Posterior vena cava (tissue), 2 donors: ENCODE measurements at regions not wholly inside any gene's neighbourhood (a gene's known extent, or its start where the extent isn't known, plus 50 kb on each side); places are given as distances from the start of the nearest gene placed in this dataset.
"Not testable (repeated sequence)": the region's sequence is repeated elsewhere in the genome, so short reads cannot be mapped to it uniquely, and the experiment has no call there.

Experiments
- DNase-seq: peaks from one replicate; pipeline ENCODE4 v3.0.0-alpha.2; 2020; ENCODE audit warnings: low spot score
- intact Hi-C, 2 donors: fragments of 100-400 bp; cut with DNase I; formaldehyde crosslinking; loops; one replicate each; pipeline versions ENCODE4 v1.14.1 to v1.14.2; 2022 to 2023
- donor health status: DM: yes; HTN: yes; CAD: no.
- donor health status: DM: yes; HTN: yes; CAD: no.

GRCh38 chr18:40159141-40160017 lies 1795.7 kb upstream of the PIK3C3 start:
- intact Hi-C loops, result no loop called here
- DNase-seq, result no peak

GRCh38 chr18:40157120-40157519 lies 1797.9 kb upstream of the PIK3C3 start:
- intact Hi-C loops, result no loop called here
- DNase-seq, result no peak

GRCh38 chr18:40152859-40153258 lies 1802.2 kb upstream of the PIK3C3 start:
- intact Hi-C loops, result no loop called here
- no peak for DNase-seq

GRCh38 chr18:40148960-40149359 lies 1806.1 kb upstream of the PIK3C3 start:
- no peak for DNase-seq
- intact Hi-C loops, result no loop called here

- DNase-seq, result no peak
- intact Hi-C loops, result no loop called here
Observed at GRCh38 chr18:40133253-40133652, 1821.8 kb upstream of the PIK3C3 start.

- DNase-seq, intact Hi-C loops: not testable (repeated sequence)
Observed at GRCh38 chr18:40132438-40132837, 1822.6 kb upstream of the PIK3C3 start.

GRCh38 chr18:40124107-40124506 lies 1830.9 kb upstream of the PIK3C3 start:
- intact Hi-C loops, result no loop called here
- no peak for DNase-seq

- intact Hi-C loops, result no loop called here
- no peak for DNase-seq
Observed at GRCh38 chr18:40120796-40121391, 1834.1 kb upstream of the PIK3C3 start.

GRCh38 chr18:40120356-40120755 lies 1834.7 kb upstream of the PIK3C3 start:
- intact Hi-C loops, result no loop called here
- no peak for DNase-seq

GRCh38 chr18:40119581-40119980 lies 1835.5 kb upstream of the PIK3C3 start:
- DNase-seq, intact Hi-C loops: not testable (repeated sequence)

GRCh38 chr18:40110455-40110854 lies 1844.6 kb upstream of the PIK3C3 start:
- no peak for DNase-seq
- intact Hi-C loops, result no loop called here

GRCh38 chr18:40109252-40110049 lies 1845.6 kb upstream of the PIK3C3 start:
- no peak for DNase-seq
- intact Hi-C loops, result no loop called here

- no peak for DNase-seq
- intact Hi-C loops, result no loop called here
Observed at GRCh38 chr18:40108596-40108995, 1846.4 kb upstream of the PIK3C3 start.

- intact Hi-C loops, result no loop called here
- DNase-seq, result no peak
Observed at GRCh38 chr18:40102903-40103302, 1852.1 kb upstream of the PIK3C3 start.

GRCh38 chr18:40099641-40100040 lies 1855.4 kb upstream of the PIK3C3 start:
- intact Hi-C loops, result no loop called here
- DNase-seq, result no peak

- no peak for DNase-seq
- intact Hi-C loops, result no loop called here
Observed at GRCh38 chr18:40096675-40097074, 1858.4 kb upstream of the PIK3C3 start.

- intact Hi-C loops, result no loop called here
- no peak for DNase-seq
Observed at GRCh38 chr18:40094441-40094840, 1860.6 kb upstream of the PIK3C3 start.

- DNase-seq, result no peak
- intact Hi-C loops, result no loop called here
Observed at GRCh38 chr18:40088130-40088529, 1866.9 kb upstream of the PIK3C3 start.

- intact Hi-C loops, result no loop called here
- DNase-seq, result no peak
Observed at GRCh38 chr18:40079786-40080185, 1875.2 kb upstream of the PIK3C3 start.

GRCh38 chr18:40075616-40076015 lies 1879.4 kb upstream of the PIK3C3 start:
- intact Hi-C loops, result no loop called here
- no peak for DNase-seq
